SK-N-SH (cell line): ENCODE measurements at regions not wholly inside any gene's neighbourhood (a gene's known extent, or its start where the extent isn't known, plus 50 kb on each side); places are given as distances from the start of the nearest gene placed in this dataset.

ENCODE experiments used
- CTCF ChIA-PET: fragments of 300-600, 350-600 bp; formaldehyde crosslinking; extraction: SDS; loops from one replicate; lab custom pipeline; 2021; lab: Yijun Ruan, JAX
- POLR2A ChIA-PET: fragments of 350-600 bp; sonication (Branson Sonifier 250); formaldehyde crosslinking; extraction: SDS; loops from one replicate; lab custom pipeline; 2020; ENCODE audit warnings: antibody characterized with exemption, inconsistent platforms; lab: Yijun Ruan, JAX
- DNase-seq: peaks from one replicate; pipeline ENCODE4 v3.0.0; 2012
- H2AFZ ChIP-seq: fragments of 200-600 bp; sonication (generic); 2 replicates; pipeline ENCODE4 v1.8.1; 2016; ENCODE audit warnings: antibody characterized with exemption, mild to moderate bottlenecking, low read depth
- H3F3A ChIP-seq: fragments of 200-600 bp; sonication (generic); replicated peaks from 2 replicates; pipeline ENCODE3; 2016; ENCODE audit warnings: antibody characterized with exemption, mild to moderate bottlenecking; ENCODE audit not compliant: insufficient read depth
- H3K27ac ChIP-seq, 2 experiments: fragments of 200-500 bp in 1 of 2; fragments of 200-600 bp in 1 of 2; sonication (Bioruptor generic) in 1 of 2; sonication (generic), shearing (Covaris generic) in 1 of 2; 2 replicates each; pipeline versions ENCODE4 v1.5.1 to v1.6.1; 2014 to 2016; ENCODE audit warnings: low read depth in 2 of 2, inconsistent platforms in 1 of 2, low read length in 1 of 2, mild to moderate bottlenecking in 1 of 2, mixed read lengths in 1 of 2
- H3K27me3 ChIP-seq: fragments of 200-600 bp; sonication (generic), shearing (Covaris generic); 2 replicates; pipeline ENCODE4 v1.6.1; 2016; ENCODE audit warnings: mixed run types; ENCODE audit not compliant: insufficient read depth
- H3K36me3 ChIP-seq, 2 experiments: fragments of 200-500 bp in 1 of 2; fragments of 200-600 bp in 1 of 2; sonication (Bioruptor generic) in 1 of 2; sonication (generic) in 1 of 2; replicated peaks in 1 of 2; 2 replicates each; pipeline versions ENCODE3 to v1.5.1; 2014 to 2016; ENCODE audit warnings: low read length in 1 of 2, mild to moderate bottlenecking in 1 of 2; ENCODE audit not compliant: insufficient read depth in 2 of 2, control insufficient read depth in 1 of 2
- H3K4me1 ChIP-seq, 2 experiments: fragments of 200-500 bp in 1 of 2; fragments of 200-600 bp in 1 of 2; sonication (Bioruptor generic) in 1 of 2; sonication (generic), shearing (Covaris generic) in 1 of 2; 2 replicates each; pipeline versions ENCODE4 v1.5.1 to v1.6.1; 2014 to 2016; ENCODE audit warnings: low read depth in 1 of 2, low read length in 1 of 2, mixed run types in 1 of 2; ENCODE audit not compliant: insufficient read depth in 2 of 2, control insufficient read depth in 1 of 2
- H3K4me2 ChIP-seq: fragments of 200-600 bp; sonication (generic), shearing (Covaris generic); 2 replicates; pipeline ENCODE4 v1.6.1; 2017; ENCODE audit warnings: mixed run types
- H3K4me3 ChIP-seq, 2 experiments: fragments of 200-500 bp in 1 of 2; fragments of 200-600 bp in 1 of 2; sonication (Bioruptor generic) in 1 of 2; sonication (generic), shearing (Covaris generic) in 1 of 2; 2 replicates each; pipeline versions ENCODE4 v1.5.1 to v1.8.1; 2014 to 2016; ENCODE audit warnings: low read depth in 2 of 2, inconsistent platforms in 1 of 2, low read length in 1 of 2, mild to moderate bottlenecking in 1 of 2, mixed read lengths in 1 of 2, moderate library complexity in 1 of 2
- H3K79me2 ChIP-seq: fragments of 200-600 bp; sonication (generic); 2 replicates; pipeline ENCODE4 v1.8.1; 2017; ENCODE audit warnings: mild to moderate bottlenecking; ENCODE audit not compliant: insufficient read depth
- H3K9ac ChIP-seq: fragments of 200-600 bp; sonication (generic); 2 replicates; pipeline ENCODE4 v1.6.1; 2017; ENCODE audit warnings: mixed run types
- H3K9me2 ChIP-seq: fragments of 200-600 bp; sonication (generic); 2 replicates; pipeline ENCODE4 v1.6.1; 2017; ENCODE audit warnings: mixed run types
- H3K9me3 ChIP-seq: fragments of 200-600 bp; sonication (generic); 2 replicates; pipeline ENCODE4 v1.6.1; 2017; ENCODE audit warnings: mixed run types, mild to moderate bottlenecking, moderate library complexity
- H4K20me1 ChIP-seq: fragments of 200-600 bp; sonication (generic); 2 replicates; pipeline ENCODE4 v1.6.1; 2017; ENCODE audit warnings: mild to moderate bottlenecking, mixed run types; ENCODE audit not compliant: insufficient read depth
- CHD2 ChIP-seq: fragments of 150-350 bp; IDR thresholded peaks from 2 replicates; pipeline ENCODE4 v1.6.1; 2018; ENCODE audit warnings: low read length; ENCODE audit not compliant: partially characterized antibody
- EP300 ChIP-seq, 2 experiments: IDR thresholded peaks; 2 replicates each; pipeline versions ENCODE4 v1.4.0 to v1.6.1; 2012; ENCODE audit warnings: borderline replicate concordance in 1 of 2, low read depth in 1 of 2, low read length in 1 of 2
- EZH2phosphoT487 ChIP-seq: fragments of 200-600 bp; sonication (generic); IDR thresholded peaks from 2 replicates; pipeline ENCODE4 v1.6.1; 2017; ENCODE audit warnings: low read depth, mixed run types, mild to moderate bottlenecking, antibody characterized with exemption, moderate library complexity, borderline replicate concordance
- FOSL2 ChIP-seq: IDR thresholded peaks from 2 replicates; pipeline ENCODE4 v1.4.0; 2012; ENCODE audit warnings: low read depth, mild to moderate bottlenecking, moderate library complexity, borderline replicate concordance
- FOXJ3 ChIP-seq: sonication (generic); formaldehyde crosslinking; IDR thresholded peaks from 2 replicates; pipeline ENCODE4 v1.5.1; 2020; ENCODE audit warnings: mild to moderate bottlenecking, missing genetic modification reagents
- GABPA ChIP-seq: IDR thresholded peaks from 2 replicates; pipeline ENCODE4 v1.4.0; 2012; ENCODE audit warnings: low read depth, mild to moderate bottlenecking
- IRF3 ChIP-seq: fragments of 150-350 bp; IDR thresholded peaks from 2 replicates; pipeline ENCODE4 v1.6.1; 2016; ENCODE audit warnings: mild to moderate bottlenecking, low read depth, low read length
- JUND ChIP-seq: IDR thresholded peaks from 2 replicates; pipeline ENCODE4 v1.4.0; 2012
- MEF2A ChIP-seq: IDR thresholded peaks from 2 replicates; pipeline ENCODE4 v1.4.0; 2012; ENCODE audit warnings: low read depth, borderline replicate concordance
- MXI1 ChIP-seq: IDR thresholded peaks from 2 replicates; pipeline ENCODE4 v1.6.1; 2012; ENCODE audit warnings: mild to moderate bottlenecking, low read depth, low read length, improper control_type of control experiment
- NRF1 ChIP-seq: IDR thresholded peaks from 2 replicates; pipeline ENCODE4 v1.6.1; 2012; ENCODE audit warnings: low read depth, mild to moderate bottlenecking, low read length
- RAD21 ChIP-seq: IDR thresholded peaks from 2 replicates; pipeline ENCODE4 v1.6.1; 2012; ENCODE audit warnings: mild to moderate bottlenecking, low read length
- SIN3A ChIP-seq: IDR thresholded peaks from 2 replicates; pipeline ENCODE4 v1.6.1; 2012; ENCODE audit warnings: low read depth, mild to moderate bottlenecking, low read length, moderate library complexity, borderline replicate concordance
- SMC3 ChIP-seq: IDR thresholded peaks from 2 replicates; pipeline ENCODE4 v1.6.1; 2012; ENCODE audit warnings: low read depth, low read length, improper control_type of control experiment
- TAF1 ChIP-seq: IDR thresholded peaks from 2 replicates; pipeline ENCODE4 v1.6.1; 2012; ENCODE audit warnings: low read depth, mild to moderate bottlenecking, low read length, moderate library complexity, borderline replicate concordance
- TEAD4 ChIP-seq: IDR thresholded peaks from 2 replicates; pipeline ENCODE4 v1.4.0; 2012; ENCODE audit warnings: mild to moderate bottlenecking, borderline replicate concordance; ENCODE audit not compliant: insufficient read depth
- ZBTB33 ChIP-seq: IDR thresholded peaks from 2 replicates; pipeline ENCODE4 v1.4.0; 2012; ENCODE audit warnings: low read depth, borderline replicate concordance
- WGBS: methylation state at CpG from one replicate; pipeline ENCODE4 v1.1.6; 2017; ENCODE audit warnings: low lambda C conversion rate; 5-methylcytosine and 5-hydroxymethylcytosine counted together

GRCh38 chr12:86748894-86749293 is 492.7 kb upstream of the MGAT4C start (continued):
- no peak for TF ChIP-seq TAF1
- TF ChIP-seq FOXJ3 = no peak
- no peak for TF ChIP-seq SIN3A
- TF ChIP-seq SMC3 = no peak

DNA sequence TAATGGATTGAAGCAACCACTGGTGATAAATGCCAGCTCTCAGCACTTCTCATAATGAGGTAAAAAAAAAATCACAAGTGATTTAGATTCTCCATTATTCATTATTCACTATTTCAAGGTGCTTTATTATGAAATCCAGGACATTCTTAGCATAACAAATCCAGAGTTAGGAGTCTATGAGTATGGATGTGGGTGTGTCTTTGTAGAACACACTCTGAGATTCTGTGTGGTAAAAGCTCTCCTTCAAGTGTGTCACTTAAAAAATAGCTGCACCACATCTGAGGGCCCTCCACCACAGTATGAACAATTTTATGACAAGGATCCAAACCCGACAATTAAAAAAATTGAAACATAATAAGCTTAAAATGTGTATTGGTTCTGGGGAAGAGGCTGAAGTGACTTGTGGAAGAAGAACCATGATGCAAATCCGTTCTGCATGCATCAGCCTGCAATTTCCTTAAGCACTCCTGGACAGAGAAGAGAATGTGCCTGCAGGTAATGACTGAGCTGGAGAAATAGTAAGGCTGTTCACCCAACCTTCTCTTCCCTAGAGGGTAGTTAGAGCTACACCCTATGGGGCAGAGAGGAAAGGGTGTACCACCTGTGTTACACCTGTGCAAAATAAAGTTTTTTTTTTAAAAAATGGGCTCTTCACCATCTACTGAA is 488.5 kb upstream of the MGAT4C start:
- Histone ChIP-seq H3K4me2 (no peak overlapping the region), H3K27ac (no peak overlapping the region), H3K79me2 (no peaks in the 10 kb centered on the region; the same call in 1 of the 2 replicates), H3K9ac (no peak overlapping the region), H3F3A (no peaks in the 10 kb centered on the region), H3K36me3 (no peaks in the 10 kb centered on the region), H3K9me2 (no peaks in the 10 kb centered on the region), H2AFZ (no peak overlapping the region), H3K4me3 (no peak overlapping the region), H3K9me3 (no peaks in the 10 kb centered on the region), H3K27me3 (no peaks in the 10 kb centered on the region), H3K4me1 (no peaks in the 10 kb centered on the region), H4K20me1 (no peaks in the 10 kb centered on the region)
- TF ChIP-seq SIN3A (no peak), ZBTB33 (no peak), MXI1 (no peak), RAD21 (no peak), EP300 (IDR thresholded peaks at IDR 0.05; ENCODE audit: borderline replicate concordance in 1 of 2, low read depth in 1 of 2, low read length in 1 of 2) (no peak), JUND (no peak), EZH2phosphoT487 (no peak), TEAD4 (no peak), FOSL2 (no peak), FOXJ3 (no peak), GABPA (no peak), CHD2 (no peak), IRF3 (no peak), MEF2A (no peak), SMC3 (no peak), NRF1 (no peak)
- CTCF ChIA-PET = no interaction called here
- POLR2A ChIA-PET = no interaction called here
- WGBS = 66% methylated on average over 2 of the region's 2 CpGs
- no peak for DNase-seq
